Prostate gland (tissue), 2 donors: ENCODE measurements at regions not wholly inside any gene's neighbourhood (a gene's known extent, or its start where the extent isn't known, plus 50 kb on each side); places are given as distances from the start of the nearest gene placed in this dataset.

ENCODE experiments used
- DNase-seq: peaks from one replicate; pipeline ENCODE4 v3.0.0-alpha.2; 2019; ENCODE audit warnings: low spot score
- H3K27ac ChIP-seq, 2 donors: fragments of 200-600 bp; sonication (generic); 2 replicates each; pipeline ENCODE4 v1.5.1; 2017 to 2019
- H3K27me3 ChIP-seq: fragments of 200-600 bp; sonication (generic); replicated peaks from 2 replicates; pipeline ENCODE4 v1.5.1; 2019; ENCODE audit not compliant: insufficient read depth
- H3K36me3 ChIP-seq, 2 donors: fragments of 200-600 bp; sonication (generic); 1 replicate in 1 of 2; 2 replicates in 1 of 2; pipeline versions ENCODE4 v1.5.1 to v1.8.1; 2017 to 2019
- H3K4me1 ChIP-seq: fragments of 200-600 bp; sonication (generic); replicated peaks from 2 replicates; pipeline ENCODE4 v1.5.1; 2019
- H3K4me3 ChIP-seq, 2 donors: fragments of 200-600 bp; sonication (generic); 2 replicates each; pipeline ENCODE4 v1.5.1; 2017 to 2019
- H3K9me3 ChIP-seq: fragments of 200-600 bp; sonication (generic); 2 replicates; pipeline ENCODE4 v1.5.1; 2017
- CTCF ChIP-seq, 4 experiments: fragments of 200-600 bp in 2 of 4; fragments of 450-650 bp in 2 of 4; sonication (generic) in 2 of 4; IDR thresholded peaks; 1 replicate in 3 of 4; 2 replicates in 1 of 4; pipeline ENCODE4 v1.5.1; 2016 to 2019; ENCODE audit warnings: antibody characterized with exemption in 4 of 4, mild to moderate bottlenecking in 2 of 4, moderate library complexity in 2 of 4
- POLR2A ChIP-seq: fragments of 450-650 bp; IDR thresholded peaks from one replicate; pipeline ENCODE4 v1.6.1; 2016; ENCODE audit warnings: antibody characterized with exemption, mild to moderate bottlenecking
- POLR2AphosphoS5 ChIP-seq: sonication (generic); formaldehyde crosslinking; IDR thresholded peaks from one replicate; pipeline ENCODE4 v1.6.1; 2017; ENCODE audit warnings: antibody characterized with exemption
- WGBS: methylation state at CpG from one replicate; pipeline ENCODE4 v1.1.5; 2018; 5-methylcytosine and 5-hydroxymethylcytosine counted together
- intact Hi-C: fragments of 100-400 bp; cut with DNase I; formaldehyde crosslinking; loops from one replicate; pipeline ENCODE4 v1.14.2; 2022

GRCh38 chr2:30354621-30355020 is 92.4 kb upstream of the LCLAT1 start:
- intact Hi-C loops, result no loop called here
- no peak for DNase-seq
- WGBS, result 100% methylated on average over 1 of the region's 1 CpG

GRCh38 chr2:30355306-30355705 is 91.7 kb upstream of the LCLAT1 start:
- H3K36me3 ChIP-seq, result no peaks in the 10 kb centered on the region
- WGBS, result 93% methylated on average over 3 of the region's 3 CpGs
- DNase-seq, result no peak
- intact Hi-C loops, result no loop called here
- H3K4me1 ChIP-seq, result no peaks in the 10 kb centered on the region
- no peak overlapping the region for H3K27ac ChIP-seq
- no peak for TF ChIP-seq POLR2AphosphoS5
- no peak overlapping the region for H3K4me3 ChIP-seq
- H3K9me3 ChIP-seq, result no peaks in the 10 kb centered on the region
- H3K27me3 ChIP-seq, result no peaks in the 10 kb centered on the region

More at GRCh38 chr2:30354621-30355020, 92.4 kb upstream of the LCLAT1 start:
- H3K4me3 ChIP-seq, result no peak overlapping the region
- no peaks in the 10 kb centered on the region for H3K36me3 ChIP-seq
- TF ChIP-seq POLR2AphosphoS5 (no peak), POLR2A (no peak), CTCF (IDR thresholded peaks at IDR 0.05) (no peak)
- no peaks in the 10 kb centered on the region for H3K9me3 ChIP-seq
- H3K27me3 ChIP-seq, result no peaks in the 10 kb centered on the region
- no peaks in the 10 kb centered on the region for H3K4me1 ChIP-seq
- no peak overlapping the region for H3K27ac ChIP-seq

- H3K27ac ChIP-seq, result no peak overlapping the region
These were observed 91.0 kb upstream of the LCLAT1 start for GRCh38 chr2:30356071-30356470.

GRCh38 chr2:30356776-30357175 is 90.3 kb upstream of the LCLAT1 start:
- Histone ChIP-seq H3K4me1 (no peaks in the 10 kb centered on the region), H3K4me3 (no peak overlapping the region), H3K36me3 (no peaks in the 10 kb centered on the region), H3K27ac (no peak overlapping the region), H3K27me3 (no peaks in the 10 kb centered on the region), H3K9me3 (no peaks in the 10 kb centered on the region)
- intact Hi-C loops, result no loop called here
- no peak for TF ChIP-seq CTCF (IDR thresholded peaks at IDR 0.05)
- no peak for TF ChIP-seq POLR2AphosphoS5
- no peak for TF ChIP-seq POLR2A
- 55% methylated on average over 6 of the region's 6 CpGs for WGBS
- no peak for DNase-seq

More at GRCh38 chr2:30356071-30356470, 91.0 kb upstream of the LCLAT1 start:
- DNase-seq, result no peak
- WGBS, result 89% methylated on average over 6 of the region's 6 CpGs
- no peak overlapping the region for H3K4me3 ChIP-seq
- intact Hi-C loops, result no loop called here
- no peaks in the 10 kb centered on the region for H3K36me3 ChIP-seq
- H3K4me1 ChIP-seq, result no peaks in the 10 kb centered on the region
- TF ChIP-seq POLR2A (no peak), CTCF (IDR thresholded peaks at IDR 0.05) (no peak), POLR2AphosphoS5 (no peak)
- H3K27me3 ChIP-seq, result no peaks in the 10 kb centered on the region
- no peaks in the 10 kb centered on the region for H3K9me3 ChIP-seq

GRCh38 chr2:30358351-30358750 is 88.7 kb upstream of the LCLAT1 start:
- H3K4me3 ChIP-seq, result no peak overlapping the region
- no peak for TF ChIP-seq POLR2AphosphoS5
- no peak for TF ChIP-seq POLR2A
- no peak for TF ChIP-seq CTCF (IDR thresholded peaks at IDR 0.05)
- no peak for DNase-seq
- H3K36me3 ChIP-seq, result no peaks in the 10 kb centered on the region
- intact Hi-C loops, result no loop called here
- no peaks in the 10 kb centered on the region for H3K27me3 ChIP-seq
- H3K4me1 ChIP-seq, result no peaks in the 10 kb centered on the region
- WGBS, result 83% methylated on average over 5 of the region's 5 CpGs
- no peaks in the 10 kb centered on the region for H3K9me3 ChIP-seq
- H3K27ac ChIP-seq, result no peak overlapping the region
